ENCODE measurements at regions not wholly inside any gene's neighbourhood (a gene's known extent, or its start where the extent isn't known, plus 50 kb on each side); places are given as distances from the start of the nearest gene placed in this dataset.

GRCh38 chr9:93776873-93777272, 178.3 kb downstream of the BARX1 start:
- 86 to 95% methylated on average over 8 to 11 of the region's 11 CpGs for WGBS, 2 donors
- peaks cover 0 to 2% (median 0%) of the 10 kb centered on the region in 4 donors for H3K9me3 ChIP-seq
- H3K4me3 ChIP-seq, result no peak overlapping the region
- H3K36me3 ChIP-seq, result no peaks in the 10 kb centered on the region
- no peaks in the 10 kb centered on the region for H3K4me1 ChIP-seq
- DNase-seq (ENCODE audit: low spot score in 2 of 2), result no peak
- H3K27me3 ChIP-seq, result no peaks in the 10 kb centered on the region
- TF ChIP-seq EP300 (IDR thresholded peaks at IDR 0.05), result no peak
- H3K27ac ChIP-seq, result no peak overlapping the region

GRCh38 chr9:93776256-93776655, 178.9 kb downstream of the BARX1 start:
- Histone ChIP-seq H3K4me3 (no peak overlapping the region), H3K36me3 (no peaks in the 10 kb centered on the region), H3K27ac (no peak overlapping the region), H3K9me3 (peaks cover 0 to 6% (median 0%) of the 10 kb centered on the region in 4 donors), H3K27me3 (no peaks in the 10 kb centered on the region), H3K4me1 (no peaks in the 10 kb centered on the region)
- TF ChIP-seq CTCF (IDR thresholded peaks at IDR 0.05), result no peak
- TF ChIP-seq EP300 (IDR thresholded peaks at IDR 0.05), result no peak
- no peak for TF ChIP-seq POLR2A (IDR thresholded peaks at IDR 0.05)
- no peak for DNase-seq (ENCODE audit: low spot score in 2 of 2)
- 68 to 75% methylated on average over 1 of the region's 1 CpG for WGBS, 2 donors

GRCh38 chr9:93774331-93775102, 180.6 kb downstream of the BARX1 start:
- Histone ChIP-seq H3K27me3 (no peaks in the 10 kb centered on the region), H3K36me3 (no peaks in the 10 kb centered on the region), H3K4me3 (no peak overlapping the region), H3K4me1 (no peaks in the 10 kb centered on the region), H3K9me3 (peaks cover 0 to 6% (median 0%) of the 10 kb centered on the region in 4 donors), H3K27ac (no peak overlapping the region)
- no peak for TF ChIP-seq EP300 (IDR thresholded peaks at IDR 0.05)
- no peak for TF ChIP-seq CTCF (IDR thresholded peaks at IDR 0.05)
- TF ChIP-seq POLR2A (IDR thresholded peaks at IDR 0.05), result no peak
- no peak for DNase-seq (ENCODE audit: low spot score in 2 of 2)
- 90 to 93% methylated on average over 8 of the region's 8 CpGs for WGBS, 2 donors

- TF ChIP-seq CTCF (IDR thresholded peaks at IDR 0.05) (no peak), EP300 (IDR thresholded peaks at IDR 0.05) (no peak), POLR2A (IDR thresholded peaks at IDR 0.05) (no peak)
These were observed 183.9 kb downstream of the BARX1 start for GRCh38 chr9:93771276-93771675.

GRCh38 chr9:93761822-93762221, 185.4 kb downstream of the PHF2 start:
- no peaks in the 10 kb centered on the region for H3K27me3 ChIP-seq
- peaks cover 0 to 37% (median 6%) of the 10 kb centered on the region in 4 donors for H3K9me3 ChIP-seq
- H3K4me3 ChIP-seq, result no peak overlapping the region
- H3K4me1 ChIP-seq, result no peaks in the 10 kb centered on the region
- WGBS, 2 donors, result 72 to 75% methylated on average over 3 of the region's 3 CpGs
- TF ChIP-seq EP300 (IDR thresholded peaks at IDR 0.05), result no peak
- TF ChIP-seq POLR2A (IDR thresholded peaks at IDR 0.05), result no peak
- no peak for TF ChIP-seq CTCF (IDR thresholded peaks at IDR 0.05)
- DNase-seq (ENCODE audit: low spot score in 2 of 2), result no peak
- H3K27ac ChIP-seq, result no peak overlapping the region
- H3K36me3 ChIP-seq, result no peaks in the 10 kb centered on the region

More at GRCh38 chr9:93771276-93771675, 183.9 kb downstream of the BARX1 start:
- H3K27me3 ChIP-seq, result no peaks in the 10 kb centered on the region
- H3K4me1 ChIP-seq, result no peaks in the 10 kb centered on the region
- peaks cover 0 to 18% (median under 1%) of the 10 kb centered on the region in 4 donors for H3K9me3 ChIP-seq
- no peak overlapping the region for H3K4me3 ChIP-seq
- 84 to 85% methylated on average over 1 of the region's 1 CpG for WGBS, 2 donors
- no peak overlapping the region for H3K27ac ChIP-seq
- no peak for DNase-seq (ENCODE audit: low spot score in 2 of 2)
- H3K36me3 ChIP-seq, result no peaks in the 10 kb centered on the region
